ENCODE measurements at regions not wholly inside any gene's neighbourhood (a gene's known extent, or its start where the extent isn't known, plus 50 kb on each side); places are given as distances from the start of the nearest gene placed in this dataset.

- Histone ChIP-seq H4K91ac (ENCODE audit: insufficient read depth, low read depth, low read length) (no peak overlapping the region), H2BK120ac (ENCODE audit: low read depth, low read length) (no peak overlapping the region), H3K4me1 (ENCODE audit: control insufficient read depth, insufficient read depth, low read length) (no peaks in the 10 kb centered on the region), H3K36me3 (ENCODE audit: control insufficient read depth, insufficient read depth, low read length) (no peaks in the 10 kb centered on the region), H3K9me1 (ENCODE audit: insufficient read depth, low read length) (no peaks in the 10 kb centered on the region), H2AK5ac (ENCODE audit: low read depth, low read length) (no peak overlapping the region), H2BK5ac (ENCODE audit: low read depth, low read length, poor library complexity, severe bottlenecking) (no peak overlapping the region), H4K5ac (ENCODE audit: low read depth, low read length) (no peak overlapping the region), H3K9me3 (ENCODE audit: control insufficient read depth, insufficient read depth, low read length) (peaks cover 2% of the 10 kb centered on the region; the same call in 1 of the 2 replicates), H2BK20ac (ENCODE audit: low read depth, low read length) (no peak overlapping the region), H2BK15ac (ENCODE audit: low read depth, low read length) (no peak overlapping the region), H4K20me1 (ENCODE audit: insufficient read depth, low read length) (no peaks in the 10 kb centered on the region), H3K79me1 (ENCODE audit: low read depth in 1 of 2, low read length in 2 of 2) (no peaks in the 10 kb centered on the region), H3K56ac (ENCODE audit: extremely low read depth, insufficient read depth, low read length) (no peak overlapping the region), H2AFZ (replicated peaks; ENCODE audit: low read length, poor library complexity) (no peak overlapping the region), H2AK9ac (replicated peaks; ENCODE audit: low read depth, low read length, poor library complexity) (no peak overlapping the region), H4K8ac (ENCODE audit: low read depth in 2 of 2, low read length in 2 of 2) (no peak overlapping the region), H3K27ac (ENCODE audit: insufficient read depth, low read length) (no peak overlapping the region), H3K14ac (replicated peaks; ENCODE audit: low read depth, low read length) (no peak overlapping the region), H3K4me2 (ENCODE audit: low read depth, low read length) (no peak overlapping the region), H3K27me3 (ENCODE audit: control insufficient read depth, insufficient read depth, low read length) (no peaks in the 10 kb centered on the region), H3K4me3 (ENCODE audit: insufficient read depth, low read depth, low read length) (no peak overlapping the region), H3K9ac (ENCODE audit: low read depth, low read length) (no peak overlapping the region), H3K23ac (ENCODE audit: low read depth, low read length) (no peak overlapping the region), H3K18ac (ENCODE audit: low read depth, low read length) (no peak overlapping the region), H3K4ac (ENCODE audit: low read depth, low read length) (no peak overlapping the region)
- no peak for DNase-seq
- intact Hi-C loops (cut with micrococcal nuclease) (no loop called here), dilution Hi-C loops (cut with HindIII; ENCODE audit: low sequenced_read_pairs, unreplicated experiment) (no loop called here), in situ Hi-C loops (cut with MboI; ENCODE audit: low sequenced_read_pairs) (no loop called here)
- TF ChIP-seq MAFK (IDR thresholded peaks at IDR 0.05; ENCODE audit: low read depth, low read length) (no peak), RCOR1 (IDR thresholded peaks at IDR 0.05; ENCODE audit: insufficient replicate concordance, low read length) (no peak), CHD1 (IDR thresholded peaks at IDR 0.05; ENCODE audit: low read depth, low read length) (no peak), CEBPB (IDR thresholded peaks at IDR 0.05; ENCODE audit: low read depth, low read length) (no peak), NFE2L2 (IDR thresholded peaks at IDR 0.05; ENCODE audit: low read depth, low read length) (no peak), ELK1 (IDR thresholded peaks at IDR 0.05; ENCODE audit: borderline replicate concordance, low read depth, low read length) (no peak), CTCF (conservative IDR thresholded peaks at IDR 0.05; ENCODE audit: low read depth, low read length) (no peak), FOS (IDR thresholded peaks at IDR 0.05; ENCODE audit: low read depth, low read length) (no peak), POLR2A (IDR thresholded peaks at IDR 0.05; ENCODE audit: low read depth, low read length) (no peak), SMC3 (IDR thresholded peaks at IDR 0.05; ENCODE audit: low read depth, low read length) (no peak), RAD21 (IDR thresholded peaks at IDR 0.05; ENCODE audit: low read length) (no peak)
- no TSS peak for BruUV-seq (replicated peaks)
- CTCF ChIA-PET = no interaction called here
- no CpG with 5 or more reads among the region's 2 CpGs for WGBS, 2 experiments (ENCODE audit: extremely low coverage in 2 of 2, insufficient read length in 1 of 2)
- POLR2A ChIA-PET (ENCODE audit: unreplicated experiment) = no interaction called here
- no peak for ATAC-seq (ENCODE audit: low read depth)
Observed at GRCh38 chr14:87830443-87831096, 162.4 kb downstream of the GALC start.

Data from IMR-90 (cell line).